Fibroblast of the aortic adventitia (primary cell): ENCODE measurements at regions not wholly inside any gene's neighbourhood (a gene's known extent, or its start where the extent isn't known, plus 50 kb on each side); places are given as distances from the start of the nearest gene placed in this dataset.

Source experiments
- DNase-seq: peaks from one replicate; pipeline ENCODE4 v3.0.0-alpha.2; 2010; ENCODE audit warnings: low read depth
- H3K4me3 ChIP-seq: 2 replicates; pipeline ENCODE4 v1.5.1; 2011; ENCODE audit warnings: low read depth, mild to moderate bottlenecking, control low read depth, low read length, moderate library complexity
- CTCF ChIP-seq: IDR thresholded peaks from 2 replicates; pipeline ENCODE4 v1.5.1; 2011; ENCODE audit warnings: mild to moderate bottlenecking, low read length, control low read depth, inconsistent platforms; ENCODE audit not compliant: insufficient read depth

GRCh38 chr1:173300061-173301044 is 93.2 kb upstream of the TNFSF4 start:
- no peak for DNase-seq
- TF ChIP-seq CTCF: no peak

GRCh38 chr1:173301507-173301906 is 94.4 kb upstream of the TNFSF4 start:
- TF ChIP-seq CTCF: no peak
- H3K4me3 ChIP-seq: no peak overlapping the region
- DNase-seq: no peak

More at GRCh38 chr1:173300061-173301044, 93.2 kb upstream of the TNFSF4 start:
- no peak overlapping the region for H3K4me3 ChIP-seq

- peak; percentile 22 for DNase-seq
- TF ChIP-seq CTCF: no peak
- H3K4me3 ChIP-seq: no peak overlapping the region
These were observed 95.2 kb upstream of the TNFSF4 start for GRCh38 chr1:173302366-173302765.

GRCh38 chr1:173302890-173303829 is 96.0 kb upstream of the TNFSF4 start:
- DNase-seq: no peak
- H3K4me3 ChIP-seq: no peak overlapping the region
- no peak for TF ChIP-seq CTCF

- TF ChIP-seq CTCF: no peak
- DNase-seq: no peak
- no peak overlapping the region for H3K4me3 ChIP-seq
These were observed 96.9 kb upstream of the TNFSF4 start for GRCh38 chr1:173303984-173304383.

- TF ChIP-seq CTCF: no peak
- no peak overlapping the region for H3K4me3 ChIP-seq
- no peak for DNase-seq
These were observed 97.5 kb upstream of the TNFSF4 start for GRCh38 chr1:173304529-173305227.
